Prostate gland (tissue), 2 donors: ENCODE measurements at regions not wholly inside any gene's neighbourhood (a gene's known extent, or its start where the extent isn't known, plus 50 kb on each side); places are given as distances from the start of the nearest gene placed in this dataset.

Experiments used
- DNase-seq: peaks from one replicate; pipeline ENCODE4 v3.0.0-alpha.2; 2019; ENCODE audit warnings: low spot score
- H3K27ac ChIP-seq, 2 donors: fragments of 200-600 bp; sonication (generic); 2 replicates each; pipeline ENCODE4 v1.5.1; 2017 to 2019
- H3K27me3 ChIP-seq: fragments of 200-600 bp; sonication (generic); replicated peaks from 2 replicates; pipeline ENCODE4 v1.5.1; 2019; ENCODE audit not compliant: insufficient read depth
- H3K36me3 ChIP-seq, 2 donors: fragments of 200-600 bp; sonication (generic); 1 replicate in 1 of 2; 2 replicates in 1 of 2; pipeline versions ENCODE4 v1.5.1 to v1.8.1; 2017 to 2019
- H3K4me1 ChIP-seq: fragments of 200-600 bp; sonication (generic); replicated peaks from 2 replicates; pipeline ENCODE4 v1.5.1; 2019
- H3K4me3 ChIP-seq, 2 donors: fragments of 200-600 bp; sonication (generic); 2 replicates each; pipeline ENCODE4 v1.5.1; 2017 to 2019
- H3K9me3 ChIP-seq: fragments of 200-600 bp; sonication (generic); 2 replicates; pipeline ENCODE4 v1.5.1; 2017
- CTCF ChIP-seq, 4 experiments: fragments of 200-600 bp in 2 of 4; fragments of 450-650 bp in 2 of 4; sonication (generic) in 2 of 4; IDR thresholded peaks; 1 replicate in 3 of 4; 2 replicates in 1 of 4; pipeline ENCODE4 v1.5.1; 2016 to 2019; ENCODE audit warnings: antibody characterized with exemption in 4 of 4, mild to moderate bottlenecking in 2 of 4, moderate library complexity in 2 of 4
- POLR2A ChIP-seq: fragments of 450-650 bp; IDR thresholded peaks from one replicate; pipeline ENCODE4 v1.6.1; 2016; ENCODE audit warnings: antibody characterized with exemption, mild to moderate bottlenecking
- POLR2AphosphoS5 ChIP-seq: sonication (generic); formaldehyde crosslinking; IDR thresholded peaks from one replicate; pipeline ENCODE4 v1.6.1; 2017; ENCODE audit warnings: antibody characterized with exemption
- WGBS: methylation state at CpG from one replicate; pipeline ENCODE4 v1.1.5; 2018; 5-methylcytosine and 5-hydroxymethylcytosine counted together
- intact Hi-C: fragments of 100-400 bp; cut with DNase I; formaldehyde crosslinking; loops from one replicate; pipeline ENCODE4 v1.14.2; 2022

- TF ChIP-seq POLR2A (no peak), CTCF (IDR thresholded peaks at IDR 0.05) (no peak), POLR2AphosphoS5 (no peak)
- intact Hi-C loops, result no loop called here
- H3K4me1 ChIP-seq, result no peaks in the 10 kb centered on the region
- DNase-seq, result no peak
- H3K27ac ChIP-seq, result no peak overlapping the region
- WGBS, result 57% methylated on average over 3 of the region's 3 CpGs
- no peaks in the 10 kb centered on the region for H3K27me3 ChIP-seq
- no peaks in the 10 kb centered on the region for H3K9me3 ChIP-seq
- no peaks in the 10 kb centered on the region for H3K36me3 ChIP-seq
- no peak overlapping the region for H3K4me3 ChIP-seq
Observed at GRCh38 chr1:199736646-199737045, 290.9 kb upstream of the NR5A2 start.

GRCh38 chr1:199741586-199741985 is 285.9 kb upstream of the NR5A2 start:
- Histone ChIP-seq H3K4me3 (no peak overlapping the region), H3K27ac (no peak overlapping the region), H3K27me3 (no peaks in the 10 kb centered on the region), H3K36me3 (no peaks in the 10 kb centered on the region), H3K4me1 (no peaks in the 10 kb centered on the region), H3K9me3 (no peaks in the 10 kb centered on the region)
- intact Hi-C loops, result no loop called here
- no peak for DNase-seq
- WGBS, result 75% methylated on average over 7 of the region's 7 CpGs
- TF ChIP-seq CTCF (IDR thresholded peaks at IDR 0.05) (no peak), POLR2AphosphoS5 (no peak), POLR2A (no peak)

- Histone ChIP-seq H3K4me3 (no peak overlapping the region), H3K4me1 (no peaks in the 10 kb centered on the region), H3K9me3 (no peaks in the 10 kb centered on the region), H3K27me3 (no peaks in the 10 kb centered on the region), H3K36me3 (no peaks in the 10 kb centered on the region), H3K27ac (no peak overlapping the region)
- WGBS, result 85% methylated on average over 2 of the region's 2 CpGs
- no peak for DNase-seq
- TF ChIP-seq POLR2AphosphoS5, result no peak
- no peak for TF ChIP-seq POLR2A
- no peak for TF ChIP-seq CTCF (IDR thresholded peaks at IDR 0.05)
- intact Hi-C loops, result no loop called here
Observed at GRCh38 chr1:199742547-199742946, 285.0 kb upstream of the NR5A2 start.

GRCh38 chr1:199743227-199743626 is 284.3 kb upstream of the NR5A2 start:
- Histone ChIP-seq H3K4me1 (no peaks in the 10 kb centered on the region), H3K36me3 (no peaks in the 10 kb centered on the region), H3K9me3 (no peaks in the 10 kb centered on the region), H3K4me3 (no peak overlapping the region), H3K27ac (no peak overlapping the region), H3K27me3 (no peaks in the 10 kb centered on the region)
- DNase-seq, result no peak
- intact Hi-C loops, result no loop called here
- TF ChIP-seq POLR2A (no peak), POLR2AphosphoS5 (no peak), CTCF (IDR thresholded peaks at IDR 0.05) (no peak)
- WGBS, result 22% methylated on average over 5 of the region's 5 CpGs

- Histone ChIP-seq H3K4me1 (no peaks in the 10 kb centered on the region), H3K36me3 (no peaks in the 10 kb centered on the region), H3K9me3 (no peaks in the 10 kb centered on the region), H3K27ac (no peak overlapping the region), H3K27me3 (no peaks in the 10 kb centered on the region), H3K4me3 (no peak overlapping the region)
- WGBS, result 82% methylated on average over 2 of the region's 2 CpGs
- intact Hi-C loops, result no loop called here
- TF ChIP-seq POLR2A (no peak), CTCF (IDR thresholded peaks at IDR 0.05) (no peak), POLR2AphosphoS5 (no peak)
- DNase-seq, result no peak
Observed at GRCh38 chr1:199746666-199747384, 280.7 kb upstream of the NR5A2 start.
